KBM-7 (cell line): ENCODE measurements at regions not wholly inside any gene's neighbourhood (a gene's known extent, or its start where the extent isn't known, plus 50 kb on each side); places are given as distances from the start of the nearest gene placed in this dataset.

Source experiments
- DNase-seq: peaks from one replicate; pipeline ENCODE4 v3.0.0-alpha.2; 2015
- in situ Hi-C: fragments of 300-500 bp; cut with MboI; formaldehyde crosslinking; loops from 2 replicates; pipeline ENCODE4 v1.14.3; 2020; ENCODE audit warnings: low sequenced_read_pairs, low pct_unique_long_range_greater_than_20kb, mixed read lengths

DNA sequence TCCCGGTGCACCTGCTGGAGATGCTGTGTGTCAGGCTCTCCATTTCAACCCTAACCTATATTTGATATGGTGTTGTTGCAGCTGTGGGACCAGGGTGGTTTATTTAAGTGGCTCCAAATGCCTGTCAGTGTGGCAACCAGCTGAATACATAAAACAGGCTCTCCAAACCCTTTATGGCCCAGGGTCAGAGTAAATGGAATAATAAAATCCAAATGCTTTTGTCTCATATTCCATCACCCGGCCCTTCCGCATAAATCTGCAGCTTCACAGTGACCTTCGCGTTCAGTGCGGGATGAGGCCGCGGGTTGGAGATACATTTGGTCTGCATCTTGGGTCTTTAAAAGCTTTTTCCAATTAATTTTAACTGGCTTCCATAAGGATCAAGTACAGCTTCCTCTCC, 382.1 kb upstream of the NR2F2 start:
- DNase-seq: no peak
- in situ Hi-C loops: no loop called here

DNA sequence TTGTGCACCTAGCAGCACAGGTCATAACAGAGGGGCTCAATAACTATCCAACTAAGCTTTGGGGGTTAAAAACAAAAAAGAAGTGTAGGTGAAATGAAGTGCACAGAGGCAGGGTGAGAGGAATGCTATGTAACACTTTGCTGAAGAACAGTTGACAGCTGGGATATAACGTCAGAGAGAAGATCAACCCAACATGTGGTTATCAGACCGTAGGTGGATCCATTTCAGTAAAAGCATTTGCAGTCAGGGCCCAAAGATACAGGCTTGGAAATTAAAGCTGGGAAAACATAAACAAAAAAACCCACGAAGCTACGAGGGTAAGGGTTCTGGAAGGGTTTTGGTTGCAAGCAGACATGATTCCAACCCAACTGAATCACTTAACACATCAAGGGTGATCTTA, 377.5 kb upstream of the NR2F2 start:
- in situ Hi-C loops: no loop called here
- no peak for DNase-seq

DNA sequence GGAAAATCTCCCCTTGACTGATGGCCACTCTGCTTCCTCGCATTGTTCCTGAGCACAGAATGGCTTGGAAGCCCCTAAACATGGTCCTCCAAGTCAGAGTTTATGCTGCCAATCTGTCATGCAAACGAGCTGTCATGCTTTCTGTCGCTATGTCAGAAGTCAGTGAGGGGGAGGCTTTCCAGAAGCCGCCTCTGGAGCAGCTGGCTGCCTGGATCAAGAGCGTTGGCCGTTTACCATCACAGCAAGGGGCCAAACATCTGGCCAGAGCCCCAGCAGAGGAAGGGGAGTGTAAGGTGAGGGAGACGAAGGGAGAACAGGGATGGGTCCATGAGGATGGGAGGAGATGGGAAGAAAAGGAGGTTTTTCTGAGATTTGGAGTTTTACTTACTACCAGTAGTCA, 372.6 kb upstream of the NR2F2 start:
- DNase-seq: no peak
- in situ Hi-C loops: no loop called here

DNA sequence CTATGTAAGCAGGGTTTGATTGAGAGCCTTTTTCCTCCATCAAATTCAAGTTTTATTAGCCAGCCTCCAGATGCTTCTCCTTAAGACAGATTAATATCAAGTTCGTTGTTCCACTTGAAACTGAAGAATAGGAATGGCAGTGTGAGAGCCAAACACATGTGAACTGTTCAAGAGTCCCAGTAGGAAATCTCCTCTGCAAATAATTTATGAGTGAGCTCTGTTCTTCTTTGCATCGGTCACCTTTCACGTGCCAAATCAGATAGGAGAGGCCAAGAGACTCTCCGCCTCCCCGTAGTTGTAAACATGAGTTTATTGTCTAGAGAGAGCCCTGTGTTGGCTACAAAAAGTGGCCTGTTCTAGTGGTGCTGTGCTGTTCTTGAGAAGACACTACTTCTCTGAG, 372.1 kb upstream of the NR2F2 start:
- no peak for DNase-seq
- in situ Hi-C loops: no loop called here

DNA sequence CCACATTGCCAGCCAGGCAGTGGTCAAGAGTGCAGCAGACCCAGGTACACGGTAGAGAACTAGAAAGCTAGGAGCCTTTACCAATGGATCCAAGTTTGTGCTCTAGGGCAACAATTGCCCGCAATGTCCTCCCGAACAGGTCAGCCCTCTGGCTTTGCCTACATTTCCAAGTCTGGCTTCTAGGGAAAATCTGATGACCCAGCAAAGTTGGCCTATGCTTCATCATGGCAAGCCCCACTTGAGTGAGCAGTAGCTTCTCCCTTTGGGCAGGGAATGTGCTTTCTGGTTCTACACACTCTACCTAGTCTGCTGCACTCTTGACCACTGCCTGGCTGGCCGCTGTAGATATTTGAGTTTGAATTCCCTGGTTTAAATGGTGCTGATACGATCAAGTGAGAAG, 361.6 kb upstream of the NR2F2 start:
- in situ Hi-C loops: no loop called here

DNA sequence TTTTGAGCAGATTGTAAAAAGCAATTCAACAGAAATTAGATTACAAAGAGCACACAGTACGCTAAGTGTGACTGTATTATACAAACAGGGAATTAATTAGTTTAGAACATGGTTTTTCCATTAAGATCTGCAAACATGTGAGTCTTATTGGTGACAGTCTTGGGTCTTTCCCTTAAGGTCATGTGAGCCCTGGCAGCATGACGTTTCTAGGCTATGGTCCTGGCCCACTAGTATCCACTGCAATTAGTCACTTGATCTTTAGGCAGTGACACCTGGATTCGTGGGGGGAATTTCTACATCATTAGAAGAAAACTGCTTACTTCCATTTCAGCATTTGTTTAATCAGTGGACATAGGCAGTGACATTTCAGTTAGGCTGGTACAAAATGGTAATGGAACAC, 360.2 kb upstream of the NR2F2 start:
- DNase-seq: no peak
- in situ Hi-C loops: no loop called here

More for the DNA sequence above, 361.6 kb upstream of the NR2F2 start:
- no peak for DNase-seq

DNA sequence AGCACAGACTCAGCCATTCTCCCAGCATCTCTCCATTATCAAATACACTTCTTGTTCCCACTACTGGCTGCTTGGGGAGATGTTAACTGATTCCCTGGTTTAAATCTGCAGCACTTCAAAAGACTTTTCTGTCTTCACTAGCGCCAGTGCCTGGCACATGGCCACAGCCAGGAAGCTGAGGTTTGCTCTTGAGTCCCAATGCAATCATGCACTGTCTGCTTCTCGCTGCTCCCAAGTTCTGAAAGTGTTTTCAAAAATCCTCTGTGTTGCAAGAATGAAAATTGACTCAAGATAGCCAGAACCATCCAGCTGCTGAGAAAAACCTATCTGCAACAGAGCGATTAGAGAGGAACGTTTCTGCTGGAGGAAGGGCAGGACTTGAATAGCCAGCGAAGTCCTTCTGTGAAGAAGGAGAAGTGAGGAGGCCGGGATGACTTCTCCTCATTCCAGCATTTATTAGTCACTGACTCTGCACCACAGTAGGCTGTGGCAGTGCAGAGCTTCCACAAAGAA, 358.4 kb upstream of the NR2F2 start:
- DNase-seq: no peak
- in situ Hi-C loops: no loop called here

DNA sequence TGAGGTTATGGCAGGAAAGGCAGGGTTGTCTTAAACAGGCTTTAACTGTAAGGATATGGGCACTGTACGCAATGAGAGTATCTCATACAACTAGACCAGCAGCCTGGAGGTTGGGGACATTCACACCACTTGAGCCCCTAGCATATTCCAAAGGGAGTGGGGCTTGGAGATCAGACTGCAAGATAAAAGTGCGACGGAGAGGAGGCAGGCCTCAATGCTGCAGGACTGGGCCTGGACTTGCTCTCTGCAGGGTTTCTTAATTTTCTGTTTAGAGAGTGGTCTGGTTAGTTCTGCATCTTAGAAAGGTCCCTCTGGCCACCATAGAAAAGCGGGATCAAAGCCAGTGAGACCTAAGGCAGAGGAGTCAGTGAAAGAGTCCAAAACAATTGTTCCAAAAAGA, 357.7 kb upstream of the NR2F2 start:
- in situ Hi-C loops: no loop called here
- no peak for DNase-seq

DNA sequence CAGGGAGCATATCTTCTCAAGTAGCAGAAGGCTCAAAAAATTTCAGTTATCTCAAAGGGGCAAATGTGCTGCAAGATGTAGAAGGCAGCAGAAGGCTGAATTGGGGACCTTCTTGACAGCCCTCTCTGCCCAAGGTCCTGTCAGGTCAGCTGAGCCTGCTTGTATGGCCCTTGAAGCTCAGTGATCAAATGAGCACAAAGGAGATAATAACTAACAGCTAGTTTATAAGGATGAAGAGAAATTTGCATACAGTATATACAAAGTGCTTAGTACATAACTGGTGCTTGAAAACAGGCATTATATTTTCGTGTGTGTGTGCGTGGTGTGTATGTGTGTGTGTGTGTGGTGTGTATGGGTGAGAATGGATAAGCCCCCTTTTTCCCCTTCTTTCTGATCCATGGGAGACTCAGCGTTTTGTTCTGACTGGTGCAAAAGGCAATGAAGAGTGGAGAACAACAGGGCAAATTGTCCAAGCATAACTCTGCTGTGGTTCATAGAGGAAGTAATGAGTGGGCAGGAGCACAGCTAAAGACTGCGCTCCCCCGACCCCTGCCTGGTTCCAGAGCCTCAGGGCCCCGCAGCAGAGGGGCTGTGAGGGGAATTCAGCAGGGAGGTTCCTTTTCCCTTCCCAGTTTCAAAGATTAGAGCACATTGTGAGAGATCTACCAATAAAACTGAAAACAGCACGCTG, 356.8 kb upstream of the NR2F2 start:
- in situ Hi-C loops: no loop called here
- DNase-seq: no peak

DNA sequence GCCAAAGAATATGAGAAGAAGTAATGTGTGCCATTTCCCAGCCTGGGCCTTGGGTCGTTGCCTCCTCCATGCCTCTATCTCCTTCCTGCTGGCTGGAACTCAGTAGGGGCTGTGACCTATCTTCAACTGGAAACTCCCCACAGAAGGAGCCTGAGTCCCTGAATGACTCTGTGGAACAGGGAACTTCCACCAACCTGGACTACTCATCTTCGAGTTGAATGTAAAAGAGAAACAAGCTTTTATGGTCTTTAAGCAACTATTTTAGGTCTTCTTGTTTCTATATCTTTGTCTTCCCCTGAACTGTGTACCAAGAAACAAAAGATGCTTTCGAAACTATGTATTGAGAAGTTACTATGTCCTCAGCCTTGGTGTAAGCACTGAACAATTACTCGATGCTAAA, 355.3 kb upstream of the NR2F2 start:
- in situ Hi-C loops: no loop called here
- no peak for DNase-seq

DNA sequence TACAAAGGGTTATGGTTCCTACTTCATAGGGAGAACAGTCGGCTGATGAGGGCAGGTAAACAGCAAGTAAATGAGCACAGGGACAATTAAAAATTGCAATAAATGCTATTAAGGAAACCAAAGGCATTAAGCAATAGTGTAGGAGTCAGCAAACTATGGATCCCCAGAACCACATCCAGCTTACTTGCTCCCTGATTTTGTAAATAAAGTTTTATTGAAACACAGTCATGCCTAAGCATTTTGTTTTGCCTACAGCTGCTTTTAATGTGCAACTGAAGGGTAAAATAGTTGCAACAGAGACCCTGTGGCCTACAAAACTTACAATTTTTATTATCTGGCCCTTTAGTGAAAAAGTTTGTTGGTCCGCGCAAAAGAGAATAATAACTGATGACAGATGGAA, 351.2 kb upstream of the NR2F2 start:
- in situ Hi-C loops: no loop called here
- DNase-seq: no peak

DNA sequence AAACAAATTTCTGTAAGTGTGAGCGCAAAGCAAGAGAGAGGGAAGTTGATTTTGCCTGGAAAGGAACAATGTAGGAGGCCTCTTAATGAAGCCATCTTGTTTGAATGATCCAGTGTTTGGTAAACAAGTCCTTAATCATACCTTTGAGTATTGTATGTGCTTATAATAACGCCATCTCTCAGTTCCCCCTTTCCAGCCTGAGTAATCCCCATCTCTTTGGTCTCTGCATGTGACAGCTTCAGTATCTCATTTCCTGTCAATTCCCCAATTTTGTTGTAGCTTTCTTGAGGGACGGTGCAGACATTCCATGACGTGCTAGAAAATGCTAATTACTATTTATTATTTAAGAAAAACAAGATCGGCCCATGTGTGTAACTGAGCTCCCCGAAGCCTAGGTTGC, 349.3 kb upstream of the NR2F2 start:
- DNase-seq: no peak
- in situ Hi-C loops: no loop called here

DNA sequence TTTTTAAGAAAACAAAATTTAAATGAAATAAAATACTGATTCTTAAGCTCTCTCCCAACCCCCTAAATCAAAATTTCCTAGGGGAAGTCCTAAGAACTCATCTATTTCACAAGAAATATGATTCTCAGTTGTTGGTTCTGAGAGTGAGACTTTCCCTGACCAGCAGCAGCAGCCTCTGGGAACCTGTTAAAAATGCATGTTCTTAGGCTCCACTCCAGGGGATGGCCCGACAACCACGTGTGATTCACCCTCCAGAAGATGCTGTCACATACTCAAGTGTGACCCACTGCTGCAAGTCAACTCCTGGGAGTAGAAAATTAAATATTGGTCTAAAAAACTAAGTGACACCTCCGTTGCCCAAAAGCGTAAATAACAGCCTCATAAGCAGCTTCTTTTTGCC, 343.2 kb upstream of the NR2F2 start:
- in situ Hi-C loops: no loop called here
- DNase-seq: no peak

DNA sequence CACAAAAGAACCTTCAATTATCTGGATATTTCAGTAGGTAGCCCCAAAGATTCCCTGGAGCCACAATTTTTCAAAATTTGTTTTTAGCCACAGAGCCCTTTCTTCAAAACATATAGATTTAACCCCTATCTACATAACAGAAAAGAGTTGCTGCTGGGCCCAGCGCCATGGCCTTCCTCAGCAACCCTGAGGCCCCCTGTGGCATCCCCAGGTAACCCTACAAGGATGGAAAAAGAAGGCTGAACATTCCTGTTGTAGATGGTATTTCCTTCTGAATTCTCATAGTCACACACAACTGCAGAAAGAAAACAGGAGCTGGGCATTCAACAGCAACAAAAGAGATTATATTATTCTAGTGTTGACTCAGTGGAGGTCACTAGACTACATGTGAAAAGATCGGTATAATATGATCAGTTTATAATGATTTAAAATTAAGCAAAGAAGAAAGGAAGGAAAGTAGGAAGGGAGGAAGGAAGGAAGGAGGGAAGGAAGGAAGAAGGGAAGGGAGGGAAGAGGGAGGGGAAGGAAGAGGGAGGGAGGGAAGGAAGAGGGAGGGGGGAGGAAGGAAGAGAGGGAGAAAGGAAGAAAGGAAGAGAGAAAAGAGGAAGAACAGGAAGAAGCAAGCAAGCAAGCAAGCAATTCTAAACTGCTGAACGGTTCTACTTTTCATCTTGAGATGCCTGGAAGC, 342.5 kb upstream of the NR2F2 start:
- DNase-seq: no peak
- in situ Hi-C loops: no loop called here

DNA sequence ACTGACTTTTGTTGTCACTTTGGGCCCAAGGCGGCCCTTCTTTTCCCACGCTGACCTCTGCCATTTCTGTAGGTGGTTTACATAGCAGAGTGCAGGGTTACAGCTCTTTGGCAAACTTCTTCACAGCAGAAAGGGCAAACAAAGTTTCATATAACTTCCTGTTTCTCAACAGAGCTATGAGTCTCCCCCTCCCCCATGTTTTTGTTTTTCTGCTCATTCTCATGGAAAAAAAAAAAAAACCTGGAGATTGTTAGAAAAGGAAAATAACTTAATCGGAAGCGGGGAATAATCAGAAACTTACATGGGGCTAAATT, 342.0 kb upstream of the NR2F2 start:
- DNase-seq: peak; percentile 18

DNA sequence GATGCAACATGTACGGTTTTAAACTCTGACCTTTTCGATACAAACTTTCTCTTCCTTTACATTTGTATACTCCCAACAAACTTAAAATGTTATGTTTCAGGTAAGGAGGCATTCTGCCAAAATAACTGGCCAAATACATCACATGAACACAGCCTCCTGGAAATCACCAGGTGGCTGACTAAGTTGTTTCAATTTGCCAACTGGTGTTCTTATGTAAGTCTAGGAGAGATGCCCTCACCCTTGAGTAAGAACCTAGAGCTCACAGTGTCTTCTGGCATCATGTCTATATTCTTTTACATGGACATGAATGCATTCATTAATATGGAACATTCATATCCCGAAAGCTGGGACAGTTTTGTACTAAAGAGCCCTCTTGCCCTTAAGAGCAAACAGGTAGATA, 341.1 kb upstream of the NR2F2 start:
- DNase-seq: no peak
- in situ Hi-C loops: no loop called here

More for the DNA sequence above, 342.0 kb upstream of the NR2F2 start:
- in situ Hi-C loops: no loop called here

DNA sequence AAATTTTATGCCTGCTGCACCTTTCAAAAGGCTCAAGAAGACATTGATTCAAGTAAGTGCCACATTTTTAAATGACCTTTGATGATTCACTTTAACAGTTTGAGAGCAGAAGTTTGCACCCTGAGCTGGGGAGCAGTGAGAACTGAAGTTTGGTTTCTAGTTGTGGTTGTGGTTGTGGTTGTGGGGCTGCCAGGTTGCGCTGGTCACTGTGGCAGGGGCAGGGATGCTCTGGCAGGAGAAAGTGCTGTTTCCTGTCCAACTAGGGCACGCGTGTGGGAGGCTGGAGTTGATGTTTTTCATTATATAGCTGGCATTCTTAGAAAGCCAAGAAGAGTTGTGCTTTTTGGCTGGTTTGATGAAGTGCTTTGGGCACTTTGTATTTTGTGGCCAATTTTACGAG, 339.7 kb upstream of the NR2F2 start:
- in situ Hi-C loops: no loop called here
- no peak for DNase-seq

DNA sequence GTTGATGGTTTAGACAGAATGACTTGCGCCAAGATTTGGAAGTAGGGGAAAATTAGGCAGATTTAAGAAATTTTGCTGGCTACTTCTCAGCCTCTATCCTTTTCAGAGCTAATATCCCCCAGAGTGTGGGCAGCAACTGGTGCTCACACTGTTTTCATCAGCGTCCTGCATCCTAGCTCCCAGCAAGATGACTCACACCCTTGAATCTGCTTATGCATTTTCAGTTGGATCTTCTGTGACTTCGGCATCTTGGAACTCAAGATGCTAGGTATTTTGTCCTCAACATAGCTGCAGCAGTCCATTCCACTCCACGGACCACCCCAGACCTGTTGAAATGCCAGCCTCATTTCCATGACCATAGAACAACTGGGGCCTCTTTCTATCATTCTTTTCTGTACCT, 336.1 kb upstream of the NR2F2 start:
- in situ Hi-C loops: no loop called here
- DNase-seq: no peak

DNA sequence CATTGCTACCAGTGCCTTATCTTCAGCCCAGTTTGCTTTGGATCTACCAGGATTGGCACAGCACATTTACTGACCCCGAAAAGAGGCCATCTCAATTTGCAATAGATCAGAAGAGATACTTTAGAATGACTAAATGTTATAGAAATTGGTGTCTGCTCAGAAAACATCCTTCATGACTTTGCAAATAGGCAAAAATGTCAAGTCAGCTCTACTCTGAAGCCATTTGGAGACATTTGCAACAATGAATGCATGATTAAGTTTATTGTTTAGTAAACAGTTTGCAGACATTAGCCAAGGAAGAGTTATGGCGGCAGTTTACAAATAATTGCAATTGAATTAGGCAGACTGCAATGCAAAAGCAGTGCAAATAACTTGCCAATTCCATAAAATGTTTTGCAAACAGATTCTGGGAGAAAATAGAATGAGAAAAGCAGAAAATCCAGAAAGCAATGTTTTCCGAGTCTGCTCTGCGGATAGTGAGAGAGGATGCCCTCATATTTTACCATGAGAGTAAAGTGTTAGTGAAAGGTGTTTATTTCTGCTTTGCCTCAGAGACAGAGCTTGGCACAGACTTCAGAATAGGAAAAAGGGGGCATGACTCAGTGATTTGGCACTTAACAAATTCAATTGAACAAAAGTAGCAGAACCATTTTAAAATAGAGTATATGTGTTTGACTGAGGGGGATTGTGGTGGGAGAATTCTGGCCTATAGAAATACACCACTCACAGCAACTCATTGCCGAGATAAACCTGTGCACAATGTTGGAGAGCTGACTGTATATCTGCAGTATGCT, 334.9 kb upstream of the NR2F2 start:
- in situ Hi-C loops: no loop called here
- no peak for DNase-seq

DNA sequence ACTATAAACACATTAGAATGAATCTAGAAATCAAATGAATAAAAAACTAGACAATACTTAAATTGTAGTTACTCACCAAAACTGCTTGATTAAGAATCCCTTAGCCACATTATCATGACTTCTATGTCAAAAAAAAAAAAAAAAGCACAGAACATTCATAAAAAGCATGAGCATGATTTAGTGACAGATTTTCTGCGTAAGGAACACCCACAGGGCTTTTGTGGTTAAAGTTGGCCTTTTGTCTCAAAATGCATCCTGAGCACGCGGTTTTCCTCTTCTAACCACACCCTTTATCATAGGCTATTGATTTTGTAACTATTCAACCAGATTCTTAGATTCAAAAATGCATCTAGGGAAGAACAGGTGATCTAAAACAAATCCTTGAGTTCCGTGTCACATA, 334.0 kb upstream of the NR2F2 start:
- in situ Hi-C loops: no loop called here
- peak; percentile 12 for DNase-seq
